PC-3 (cell line): ENCODE measurements at regions not wholly inside any gene's neighbourhood (a gene's known extent, or its start where the extent isn't known, plus 50 kb on each side); places are given as distances from the start of the nearest gene placed in this dataset.
A peak's percentile ranks its signal among the peaks of the same experiment; 100 is the strongest.

Experiments used
- ATAC-seq: fragments of 200-7000 bp; cut with Tn5 transposase; 2 replicates; pipeline ENCODE4 v1.9.1; 2020; ENCODE audit warnings: mild to moderate bottlenecking, moderate library complexity
- BruUV-seq: library from RNA; stranded (reverse); fragments of 400-500 nt; replicated peaks from 2 replicates; lab custom pipeline; 2021; lab: Mats Ljungman, UMichigan
- CTCF ChIA-PET: fragments of 300-600 bp; sonication (Branson Sonifier 250); formaldehyde crosslinking; loops from one replicate; lab custom pipeline; 2022; ENCODE audit warnings: antibody characterized with exemption; lab: Charles Lee
- POLR2A ChIA-PET: fragments of 300-600 bp; sonication (Branson Sonifier 250); formaldehyde crosslinking; loops from one replicate; lab custom pipeline; 2022; ENCODE audit warnings: antibody characterized with exemption; ENCODE audit not compliant: unreplicated experiment; lab: Charles Lee
- DNase-seq: peaks from one replicate; pipeline ENCODE4 v3.0.0-alpha.2; 2015
- H2AFZ ChIP-seq: fragments of 300-600 bp; sonication (generic); 2 replicates; pipeline ENCODE4 v1.6.0; 2016; ENCODE audit warnings: antibody characterized with exemption, low read length
- H3F3A ChIP-seq: fragments of 300-600 bp; sonication (generic); one replicate; pipeline ENCODE4 v1.6.0; 2017; ENCODE audit warnings: antibody characterized with exemption, low read length, control low read depth, mild to moderate bottlenecking; ENCODE audit not compliant: unreplicated experiment
- H3K27ac ChIP-seq: fragments of 300-600 bp; sonication (generic); 2 replicates; pipeline ENCODE4 v1.5.1; 2016; ENCODE audit warnings: mild to moderate bottlenecking, low read length
- H3K27me3 ChIP-seq: fragments of 300-600 bp; sonication (generic); 2 replicates; pipeline ENCODE4 v1.6.1; 2016; ENCODE audit warnings: low read length, mixed read lengths
- H3K36me3 ChIP-seq: fragments of 300-600 bp; sonication (generic); 2 replicates; pipeline ENCODE4 v1.6.1; 2016; ENCODE audit warnings: low read depth, mixed run types, low read length, mixed read lengths
- H3K4me1 ChIP-seq: fragments of 300-600 bp; sonication (generic); 2 replicates; pipeline ENCODE4 v1.5.1; 2016; ENCODE audit warnings: low read length; ENCODE audit not compliant: insufficient read depth
- H3K4me2 ChIP-seq: fragments of 300-600 bp; sonication (generic); 2 replicates; pipeline ENCODE4 v1.6.0; 2016; ENCODE audit warnings: low read length
- H3K4me3 ChIP-seq: fragments of 300-600 bp; sonication (generic); 2 replicates; pipeline ENCODE4 v1.5.1; 2016; ENCODE audit warnings: mild to moderate bottlenecking, low read length, mixed read lengths
- H3K79me2 ChIP-seq: fragments of 300-600 bp; sonication (generic); 2 replicates; pipeline ENCODE4 v1.6.1; 2017; ENCODE audit warnings: low read length, mixed read lengths
- H3K9ac ChIP-seq: fragments of 300-600 bp; sonication (generic); 2 replicates; pipeline ENCODE4 v1.6.0; 2016; ENCODE audit warnings: mild to moderate bottlenecking, low read length
- H3K9me2 ChIP-seq: fragments of 300-600 bp; sonication (generic); replicated peaks from 2 replicates; pipeline ENCODE4 v1.6.1; 2016; ENCODE audit warnings: mixed run types, low read length, mixed read lengths
- H3K9me3 ChIP-seq: fragments of 300-600 bp; sonication (generic); 2 replicates; pipeline ENCODE4 v1.6.1; 2016; ENCODE audit warnings: low read length, mixed read lengths
- H4K20me1 ChIP-seq: fragments of 300-600 bp; sonication (generic); 2 replicates; pipeline ENCODE4 v1.6.1; 2016; ENCODE audit warnings: low read length, mixed read lengths
- CTCF ChIP-seq: fragments of 300-600 bp; sonication (generic); conservative IDR thresholded peaks from 2 replicates; pipeline ENCODE4 v1.5.1; 2017; ENCODE audit warnings: antibody characterized with exemption, low read depth, mild to moderate bottlenecking, low read length
- EZH2 ChIP-seq: fragments of 300-600 bp; sonication (generic); IDR thresholded peaks from one replicate; pipeline ENCODE4 v1.6.1; 2017; ENCODE audit warnings: antibody characterized with exemption, mild to moderate bottlenecking, low read length; ENCODE audit not compliant: unreplicated experiment
- EZH2phosphoT487 ChIP-seq: fragments of 300-600 bp; sonication (generic); IDR thresholded peaks from 2 replicates; pipeline ENCODE4 v1.6.1; 2018; ENCODE audit warnings: mild to moderate bottlenecking, antibody characterized with exemption, low read length, borderline replicate concordance
- intact Hi-C: fragments of 100-400 bp; cut with micrococcal nuclease; formaldehyde crosslinking; loops from 2 replicates; pipeline ENCODE4 v1.9.0; 2023

GRCh38 chr18:27771571-27771970 lies 405.4 kb downstream of the CDH2 start:
- Histone ChIP-seq H3K9ac (no peak overlapping the region), H2AFZ (no peak overlapping the region), H3K4me2 (no peak overlapping the region), H3K27me3 (no peaks in the 10 kb centered on the region), H3K4me1 (no peaks in the 10 kb centered on the region), H3K9me3 (no peaks in the 10 kb centered on the region), H3K36me3 (no peaks in the 10 kb centered on the region), H4K20me1 (no peaks in the 10 kb centered on the region), H3K4me3 (no peak overlapping the region), H3K27ac (no peak overlapping the region), H3F3A (no peaks in the 10 kb centered on the region), H3K79me2 (no peaks in the 10 kb centered on the region), H3K9me2 (0 out of 2 replicates have a peak, but pooled peaks cover 6% of the 10 kb centered on the region)
- no peak for TF ChIP-seq CTCF
- TF ChIP-seq EZH2: no peak
- no peak for TF ChIP-seq EZH2phosphoT487
- no TSS peak for BruUV-seq
- DNase-seq (no peak), ATAC-seq (no peak)
- ChIA-PET POLR2A (no interaction called here), CTCF (no interaction called here)
- intact Hi-C loops: no loop called here

GRCh38 chr18:27769152-27769551 lies 407.8 kb downstream of the CDH2 start:
- Histone ChIP-seq H3K79me2 (no peaks in the 10 kb centered on the region), H3F3A (no peaks in the 10 kb centered on the region), H3K27ac (no peak overlapping the region), H3K4me3 (no peak overlapping the region), H3K9me2 (0 out of 2 replicates have a peak, but pooled peaks cover 6% of the 10 kb centered on the region), H4K20me1 (no peaks in the 10 kb centered on the region), H3K4me1 (no peaks in the 10 kb centered on the region), H2AFZ (no peak overlapping the region), H3K27me3 (no peaks in the 10 kb centered on the region), H3K4me2 (no peak overlapping the region), H3K36me3 (no peaks in the 10 kb centered on the region), H3K9ac (no peak overlapping the region), H3K9me3 (no peaks in the 10 kb centered on the region)
- ATAC-seq (no peak; the same call in 1 of the 2 replicates), DNase-seq (peak; percentile 12)
- CTCF ChIA-PET: interaction anchor here (0.5 kb wide), 1 partner anchor 12 kb away, joined by 4 read pairs; no protein-coding TSS in a partner anchor
- TF ChIP-seq CTCF: no peak
- TF ChIP-seq EZH2phosphoT487: no peak
- no peak for TF ChIP-seq EZH2
- POLR2A ChIA-PET: no interaction called here
- intact Hi-C loops: no loop called here
- BruUV-seq: no TSS peak

DNA sequence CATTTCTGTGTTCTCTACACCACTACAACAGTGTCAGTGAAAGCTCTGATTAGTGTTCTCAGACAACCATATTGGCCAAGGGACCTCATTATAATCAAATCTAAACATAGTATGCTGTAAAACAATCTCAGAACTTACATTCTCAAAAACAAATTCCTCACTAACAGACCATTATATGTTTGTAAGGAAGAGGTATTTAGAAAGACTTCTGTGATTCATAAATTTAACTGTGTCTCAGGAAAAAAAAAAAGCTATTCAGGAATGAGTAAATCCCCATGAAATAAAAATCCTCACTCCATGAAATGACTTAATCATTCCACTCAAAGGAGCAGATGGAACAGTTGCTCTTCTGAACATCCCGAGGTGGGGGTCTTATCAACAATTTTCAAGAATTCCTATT lies 413.0 kb downstream of the CDH2 start:
- Histone ChIP-seq H3K27ac (no peak overlapping the region), H3K36me3 (no peaks in the 10 kb centered on the region), H3K4me2 (no peak overlapping the region), H3F3A (no peaks in the 10 kb centered on the region), H3K79me2 (no peaks in the 10 kb centered on the region), H3K9me2 (0 out of 2 replicates have a peak, but pooled peaks cover 6% of the 10 kb centered on the region), H4K20me1 (no peaks in the 10 kb centered on the region), H3K4me3 (no peak overlapping the region), H3K4me1 (no peaks in the 10 kb centered on the region), H3K27me3 (no peaks in the 10 kb centered on the region), H3K9me3 (no peaks in the 10 kb centered on the region), H2AFZ (no peak overlapping the region), H3K9ac (no peak overlapping the region)
- intact Hi-C loops: no loop called here
- ChIA-PET POLR2A (interaction anchor here (0.5 kb wide), 1 partner anchor 694 kb away, joined by 3 read pairs; no protein-coding TSS in a partner anchor), CTCF (interaction anchor here (0.6 kb wide), 1 partner anchor 24 kb away, joined by 5 read pairs; no protein-coding TSS in a partner anchor)
- ATAC-seq (no peak), DNase-seq (no peak)
- TF ChIP-seq CTCF: no peak
- TF ChIP-seq EZH2phosphoT487: no peak
- no peak for TF ChIP-seq EZH2
- no TSS peak for BruUV-seq
